ENCODE measurements at regions not wholly inside any gene's neighbourhood (a gene's known extent, or its start where the extent isn't known, plus 50 kb on each side); places are given as distances from the start of the nearest gene placed in this dataset.

GRCh38 chr3:59451800-59452746 is 402.2 kb upstream of the CFAP20DC start:
- ChIA-PET CTCF (no interaction called here), POLR2A (no interaction called here)
- ATAC-seq: no peak

GRCh38 chr3:59450946-59451763 is 401.3 kb upstream of the CFAP20DC start:
- POLR2A ChIA-PET: no interaction called here
- WGBS (ENCODE audit: missing lambda C conversion rate): 20% methylated on average over 6 of the region's 6 CpGs
- H3K27ac ChIP-seq: no peak overlapping the region
- H3K4me3 ChIP-seq: no peak overlapping the region
- no peaks in the 10 kb centered on the region for H3K4me1 ChIP-seq
- no peak for FAIRE-seq
- ATAC-seq: no peak
- no peak for DNase-seq (ENCODE audit: low read depth in 1 of 2, low spot score in 1 of 2)
- no peak overlapping the region for H3K4me2 ChIP-seq
- CTCF ChIA-PET: no interaction called here
- TF ChIP-seq CEBPB (IDR thresholded peaks at IDR 0.05) (no peak), CHD2 (IDR thresholded peaks at IDR 0.05; ENCODE audit: low read length, partially characterized antibody) (no peak), CBX2 (IDR thresholded peaks at IDR 0.05; ENCODE audit: borderline replicate concordance, low read depth) (no peak), CTCF (IDR thresholded peaks at IDR 0.05) (no peak), ZFP36 (IDR thresholded peaks at IDR 0.05; ENCODE audit: borderline replicate concordance, partially characterized antibody) (no peak), GATA3 (IDR thresholded peaks at IDR 0.05; ENCODE audit: borderline replicate concordance) (no peak), RARB (CRISPR knock-in tag; IDR thresholded peaks at IDR 0.05) (no peak), NR3C1 (IDR thresholded peaks at IDR 0.05) (no peak), RAD21 (conservative IDR thresholded peaks at IDR 0.05 in 1 of 2, IDR thresholded peaks at IDR 0.05 in 1 of 2) (no peak), KDM1A (IDR thresholded peaks at IDR 0.05; ENCODE audit: low read depth) (no peak), JUN (IDR thresholded peaks at IDR 0.05) (no peak), FOSL2 (IDR thresholded peaks at IDR 0.05) (no peak), FOSL2 (CRISPR knock-in tag; IDR thresholded peaks at IDR 0.05) (no peak), FOSB (CRISPR knock-in tag; IDR thresholded peaks at IDR 0.05) (no peak), ZC3H11A (IDR thresholded peaks at IDR 0.05) (no peak), FOXS1 (CRISPR knock-in tag; IDR thresholded peaks at IDR 0.05) (no peak), SREBF2 (IDR thresholded peaks at IDR 0.05) (no peak), HDAC2 (IDR thresholded peaks at IDR 0.05) (no peak), ATOH8 (CRISPR knock-in tag; IDR thresholded peaks at IDR 0.05; ENCODE audit: low read depth) (no peak)
- H3K9me3 ChIP-seq: no peaks in the 10 kb centered on the region

More at GRCh38 chr3:59451800-59452746, 402.2 kb upstream of the CFAP20DC start:
- no peaks in the 10 kb centered on the region for H3K4me1 ChIP-seq
- no peak overlapping the region for H3K4me3 ChIP-seq
- FAIRE-seq (no peak), DNase-seq (ENCODE audit: low read depth in 1 of 2, low spot score in 1 of 2) (no peak)
- no peak for TF ChIP-seq NPAS2 (CRISPR knock-in tag; IDR thresholded peaks at IDR 0.05; ENCODE audit: borderline replicate concordance)
- no peak for TF ChIP-seq RARB (CRISPR knock-in tag; IDR thresholded peaks at IDR 0.05)
- TF ChIP-seq ESRRA (IDR thresholded peaks at IDR 0.05; ENCODE audit: borderline replicate concordance, low read length): no peak
- no peak for TF ChIP-seq HOXB13 (CRISPR knock-in tag; IDR thresholded peaks at IDR 0.05; ENCODE audit: low read depth)
- TF ChIP-seq RNF2 (IDR thresholded peaks at IDR 0.05; ENCODE audit: borderline replicate concordance, low read depth): no peak
- WGBS (ENCODE audit: missing lambda C conversion rate): 38% methylated on average over 7 of the region's 7 CpGs
- no peak overlapping the region for H3K4me2 ChIP-seq
- no peaks in the 10 kb centered on the region for H3K9me3 ChIP-seq
- no peak overlapping the region for H3K27ac ChIP-seq
